ENCODE measurements at regions not wholly inside any gene's neighbourhood (a gene's known extent, or its start where the extent isn't known, plus 50 kb on each side); places are given as distances from the start of the nearest gene placed in this dataset.

- WGBS, 2 donors = 74 to 76% methylated on average over 5 of the region's 5 CpGs
- TF ChIP-seq, protein P1, sequence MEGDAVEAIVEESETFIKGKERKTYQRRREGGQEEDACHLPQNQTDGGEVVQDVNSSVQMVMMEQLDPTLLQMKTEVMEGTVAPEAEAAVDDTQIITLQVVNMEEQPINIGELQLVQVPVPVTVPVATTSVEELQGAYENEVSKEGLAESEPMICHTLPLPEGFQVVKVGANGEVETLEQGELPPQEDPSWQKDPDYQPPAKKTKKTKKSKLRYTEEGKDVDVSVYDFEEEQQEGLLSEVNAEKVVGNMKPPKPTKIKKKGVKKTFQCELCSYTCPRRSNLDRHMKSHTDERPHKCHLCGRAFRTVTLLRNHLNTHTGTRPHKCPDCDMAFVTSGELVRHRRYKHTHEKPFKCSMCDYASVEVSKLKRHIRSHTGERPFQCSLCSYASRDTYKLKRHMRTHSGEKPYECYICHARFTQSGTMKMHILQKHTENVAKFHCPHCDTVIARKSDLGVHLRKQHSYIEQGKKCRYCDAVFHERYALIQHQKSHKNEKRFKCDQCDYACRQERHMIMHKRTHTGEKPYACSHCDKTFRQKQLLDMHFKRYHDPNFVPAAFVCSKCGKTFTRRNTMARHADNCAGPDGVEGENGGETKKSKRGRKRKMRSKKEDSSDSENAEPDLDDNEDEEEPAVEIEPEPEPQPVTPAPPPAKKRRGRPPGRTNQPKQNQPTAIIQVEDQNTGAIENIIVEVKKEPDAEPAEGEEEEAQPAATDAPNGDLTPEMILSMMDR (IDR thresholded peaks at IDR 0.05) = no peak
- TF ChIP-seq POLR2A (IDR thresholded peaks at IDR 0.05) = no peak
- no peak for TF ChIP-seq EP300 (IDR thresholded peaks at IDR 0.05)
- Histone ChIP-seq H3K9me3 (peaks cover 0 to 5% (median 0%) of the 10 kb centered on the region in 4 donors), H3K27me3 (no peaks in the 10 kb centered on the region), H3K4me1 (no peaks in the 10 kb centered on the region), H3K36me3 (no peaks in the 10 kb centered on the region), H3K27ac (no peak overlapping the region), H3K4me3 (no peak overlapping the region)
- DNase-seq (ENCODE audit: low spot score in 2 of 2) = no peak
Observed at GRCh38 chr2:153786016-153786415, 85.7 kb upstream of the GALNT13 start.

GRCh38 chr2:153787612-153788011 is 84.1 kb upstream of the GALNT13 start:
- Histone ChIP-seq H3K36me3 (no peaks in the 10 kb centered on the region), H3K4me1 (no peaks in the 10 kb centered on the region), H3K27ac (no peak overlapping the region), H3K27me3 (no peaks in the 10 kb centered on the region), H3K4me3 (no peak overlapping the region), H3K9me3 (peaks cover 0 to 9% (median 6%) of the 10 kb centered on the region in 4 donors)
- no peak for DNase-seq (ENCODE audit: low spot score in 2 of 2)
- TF ChIP-seq EP300 (IDR thresholded peaks at IDR 0.05) = no peak
- TF ChIP-seq, protein P1 (IDR thresholded peaks at IDR 0.05) = no peak
- no peak for TF ChIP-seq POLR2A (IDR thresholded peaks at IDR 0.05)
- 77 to 91% methylated on average over 1 of the region's 1 CpG for WGBS, 2 donors

DNA sequence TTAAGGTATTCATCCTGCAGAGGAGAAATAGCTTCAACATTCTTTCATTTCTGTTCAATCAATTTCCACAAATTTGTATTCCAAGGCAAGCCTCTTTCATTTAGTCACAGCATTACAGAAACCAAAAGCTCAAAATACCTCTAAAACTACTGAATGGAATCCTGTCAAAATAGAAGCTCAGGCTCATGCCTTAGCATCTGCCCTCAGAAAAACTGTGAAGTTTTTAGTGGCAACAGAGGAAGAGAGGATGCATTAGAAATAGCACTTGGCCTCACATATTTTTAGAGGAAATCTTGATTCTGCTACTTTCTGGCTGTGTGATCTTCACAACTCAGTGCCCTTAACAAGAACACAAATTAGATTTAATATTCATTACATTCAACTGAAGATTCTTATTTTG is 69.1 kb upstream of the GALNT13 start:
- H3K4me1 ChIP-seq = no peaks in the 10 kb centered on the region
- H3K9me3 ChIP-seq = no peaks in the 10 kb centered on the region
- TF ChIP-seq, protein P1 (IDR thresholded peaks at IDR 0.05) = no peak
- TF ChIP-seq POLR2A (IDR thresholded peaks at IDR 0.05) (no peak), EP300 (IDR thresholded peaks at IDR 0.05) (no peak)
- no peak overlapping the region for H3K4me3 ChIP-seq
- DNase-seq (ENCODE audit: low spot score in 2 of 2) = no peak
- no peaks in the 10 kb centered on the region for H3K36me3 ChIP-seq
- no peak overlapping the region for H3K27ac ChIP-seq
- H3K27me3 ChIP-seq = no peaks in the 10 kb centered on the region

- no peak overlapping the region for H3K27ac ChIP-seq
- no peaks in the 10 kb centered on the region for H3K9me3 ChIP-seq
- H3K4me1 ChIP-seq = no peaks in the 10 kb centered on the region
- no peak for DNase-seq (ENCODE audit: low spot score in 2 of 2)
- no peak overlapping the region for H3K4me3 ChIP-seq
- no peaks in the 10 kb centered on the region for H3K36me3 ChIP-seq
- no peak for TF ChIP-seq POLR2A (IDR thresholded peaks at IDR 0.05)
- no peaks in the 10 kb centered on the region for H3K27me3 ChIP-seq
Observed at GRCh38 chr2:153808679-153809078, 63.0 kb upstream of the GALNT13 start.

GRCh38 chr2:153811516-153811915 is 60.2 kb upstream of the GALNT13 start:
- 46 to 53% methylated on average over 1 of the region's 1 CpG for WGBS, 2 donors
- Histone ChIP-seq H3K27ac (no peak overlapping the region), H3K4me3 (no peak overlapping the region), H3K4me1 (no peaks in the 10 kb centered on the region), H3K9me3 (no peaks in the 10 kb centered on the region), H3K27me3 (no peaks in the 10 kb centered on the region), H3K36me3 (no peaks in the 10 kb centered on the region)
- DNase-seq (ENCODE audit: low spot score in 2 of 2) = no peak
- TF ChIP-seq, protein P1 (IDR thresholded peaks at IDR 0.05) = no peak
- no peak for TF ChIP-seq POLR2A (IDR thresholded peaks at IDR 0.05)
- no peak for TF ChIP-seq EP300 (IDR thresholded peaks at IDR 0.05)

- no peak for TF ChIP-seq POLR2A (IDR thresholded peaks at IDR 0.05)
- TF ChIP-seq, protein P1 (IDR thresholded peaks at IDR 0.05) = no peak
- no peak for TF ChIP-seq EP300 (IDR thresholded peaks at IDR 0.05)
- DNase-seq (ENCODE audit: low spot score in 2 of 2) = no peak
Observed at GRCh38 chr2:153812632-153813031, 59.1 kb upstream of the GALNT13 start.

More at GRCh38 chr2:153812632-153813031, 59.1 kb upstream of the GALNT13 start:
- 87 to 92% methylated on average over 1 of the region's 1 CpG for WGBS, 2 donors
- Histone ChIP-seq H3K9me3 (no peaks in the 10 kb centered on the region), H3K4me3 (no peak overlapping the region), H3K4me1 (no peaks in the 10 kb centered on the region), H3K27me3 (no peaks in the 10 kb centered on the region), H3K36me3 (no peaks in the 10 kb centered on the region), H3K27ac (no peak overlapping the region)

Data from tibial nerve (tissue), 4 donors.